Loucy (cell line): ENCODE measurements at regions not wholly inside any gene's neighbourhood (a gene's known extent, or its start where the extent isn't known, plus 50 kb on each side); places are given as distances from the start of the nearest gene placed in this dataset.

Experiments
- H2AFZ ChIP-seq: fragments of 200-600 bp; sonication (generic); 2 replicates; pipeline ENCODE4 v1.6.0; 2016; ENCODE audit warnings: antibody characterized with exemption, mild to moderate bottlenecking, low read length, moderate library complexity
- H3F3A ChIP-seq: fragments of 200-600 bp; 2 replicates; pipeline ENCODE4 v1.6.0; 2016; ENCODE audit warnings: antibody characterized with exemption, low read depth, mild to moderate bottlenecking
- H3K27me3 ChIP-seq: fragments of 200-600 bp; sonication (generic); 2 replicates; pipeline ENCODE4 v1.6.1; 2014; ENCODE audit warnings: low read length, mild to moderate bottlenecking; ENCODE audit not compliant: insufficient read depth, poor library complexity, severe bottlenecking
- H3K36me3 ChIP-seq: fragments of 200-600 bp; sonication (generic); 2 replicates; pipeline ENCODE4 v1.6.1; 2016; ENCODE audit warnings: low read length; ENCODE audit not compliant: insufficient read depth
- H3K4me1 ChIP-seq: fragments of 200-600 bp; sonication (generic); 2 replicates; pipeline ENCODE4 v1.5.1; 2014; ENCODE audit warnings: low read length, mild to moderate bottlenecking; ENCODE audit not compliant: insufficient read depth, poor library complexity, severe bottlenecking
- H3K4me2 ChIP-seq: fragments of 200-600 bp; sonication (generic); 2 replicates; pipeline ENCODE4 v1.6.0; 2014; ENCODE audit warnings: antibody characterized with exemption, low read length, low read depth, mild to moderate bottlenecking; ENCODE audit not compliant: poor library complexity, severe bottlenecking
- H3K4me3 ChIP-seq: fragments of 200-600 bp; sonication (generic); 2 replicates; pipeline ENCODE4 v1.5.1; 2014; ENCODE audit warnings: low read length, mild to moderate bottlenecking, mixed read lengths; ENCODE audit not compliant: poor library complexity, severe bottlenecking
- H3K79me2 ChIP-seq: fragments of 200-600 bp; sonication (generic); 2 replicates; pipeline ENCODE4 v1.6.1; 2014; ENCODE audit warnings: low read length; ENCODE audit not compliant: insufficient read depth
- H3K9ac ChIP-seq: fragments of 200-600 bp; sonication (generic); 2 replicates; pipeline ENCODE4 v1.6.0; 2014; ENCODE audit warnings: mild to moderate bottlenecking, low read depth, low read length, moderate library complexity; ENCODE audit not compliant: poor library complexity, severe bottlenecking
- H3K9me2 ChIP-seq: fragments of 200-600 bp; sonication (generic); replicated peaks from 2 replicates; pipeline ENCODE4 v1.6.1; 2016; ENCODE audit warnings: low read depth, low read length, mixed read lengths
- H3K9me3 ChIP-seq: fragments of 200-600 bp; sonication (generic); 2 replicates; pipeline ENCODE4 v1.6.1; 2014; ENCODE audit warnings: mild to moderate bottlenecking, antibody characterized with exemption, low read length, low read depth; ENCODE audit not compliant: insufficient read depth
- H4K20me1 ChIP-seq: fragments of 200-600 bp; sonication (generic); 2 replicates; pipeline ENCODE4 v1.6.0; 2014; ENCODE audit warnings: antibody characterized with exemption, low read length, mild to moderate bottlenecking; ENCODE audit not compliant: insufficient read depth, poor library complexity, severe bottlenecking
- EZH2phosphoT487 ChIP-seq: fragments of 200-600 bp; IDR thresholded peaks from 2 replicates; pipeline ENCODE4 v1.6.1; 2018; ENCODE audit warnings: antibody characterized with exemption, mild to moderate bottlenecking, moderate library complexity, borderline replicate concordance
- TF ChIP-seq, protein P1 (sequence below): fragments of 200-600 bp; sonication (generic); conservative IDR thresholded peaks from 2 replicates; pipeline ENCODE4 v1.5.1; 2014; ENCODE audit warnings: mild to moderate bottlenecking, antibody characterized with exemption, low read length

DNA sequence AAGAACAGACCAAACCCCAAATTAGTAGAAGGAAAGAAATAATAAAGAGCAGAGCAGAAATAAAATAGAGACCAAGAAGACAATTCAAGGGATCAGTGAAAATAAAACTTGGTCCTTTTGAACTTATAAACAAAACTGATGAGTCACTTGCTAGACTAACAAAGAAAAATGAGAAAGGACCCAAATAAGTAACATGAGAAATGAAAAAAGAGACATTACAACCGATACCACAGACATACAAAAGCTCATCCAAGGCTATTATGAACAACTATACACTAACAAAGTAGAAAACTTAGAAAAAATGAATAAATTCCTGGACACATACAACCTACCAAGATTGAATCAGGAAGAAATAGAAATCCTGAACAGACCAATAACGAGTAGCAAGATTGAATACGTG is 414.5 kb downstream of the HTR7 start:
- TF ChIP-seq, protein P1, sequence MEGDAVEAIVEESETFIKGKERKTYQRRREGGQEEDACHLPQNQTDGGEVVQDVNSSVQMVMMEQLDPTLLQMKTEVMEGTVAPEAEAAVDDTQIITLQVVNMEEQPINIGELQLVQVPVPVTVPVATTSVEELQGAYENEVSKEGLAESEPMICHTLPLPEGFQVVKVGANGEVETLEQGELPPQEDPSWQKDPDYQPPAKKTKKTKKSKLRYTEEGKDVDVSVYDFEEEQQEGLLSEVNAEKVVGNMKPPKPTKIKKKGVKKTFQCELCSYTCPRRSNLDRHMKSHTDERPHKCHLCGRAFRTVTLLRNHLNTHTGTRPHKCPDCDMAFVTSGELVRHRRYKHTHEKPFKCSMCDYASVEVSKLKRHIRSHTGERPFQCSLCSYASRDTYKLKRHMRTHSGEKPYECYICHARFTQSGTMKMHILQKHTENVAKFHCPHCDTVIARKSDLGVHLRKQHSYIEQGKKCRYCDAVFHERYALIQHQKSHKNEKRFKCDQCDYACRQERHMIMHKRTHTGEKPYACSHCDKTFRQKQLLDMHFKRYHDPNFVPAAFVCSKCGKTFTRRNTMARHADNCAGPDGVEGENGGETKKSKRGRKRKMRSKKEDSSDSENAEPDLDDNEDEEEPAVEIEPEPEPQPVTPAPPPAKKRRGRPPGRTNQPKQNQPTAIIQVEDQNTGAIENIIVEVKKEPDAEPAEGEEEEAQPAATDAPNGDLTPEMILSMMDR = no peak
- TF ChIP-seq EZH2phosphoT487 = no peak
- H3K9ac ChIP-seq = no peak overlapping the region
- H3K4me3 ChIP-seq = no peak overlapping the region
- no peaks in the 10 kb centered on the region for H4K20me1 ChIP-seq
- H2AFZ ChIP-seq = no peak overlapping the region
- no peaks in the 10 kb centered on the region for H3K4me1 ChIP-seq
- H3K27me3 ChIP-seq = no peaks in the 10 kb centered on the region
- no peak overlapping the region for H3K4me2 ChIP-seq
- no peaks in the 10 kb centered on the region for H3K9me2 ChIP-seq
- H3K79me2 ChIP-seq = no peaks in the 10 kb centered on the region
- H3K9me3 ChIP-seq = no peaks in the 10 kb centered on the region; the same call in 1 of the 2 replicates
- H3K36me3 ChIP-seq = no peaks in the 10 kb centered on the region
- H3F3A ChIP-seq = no peaks in the 10 kb centered on the region

DNA sequence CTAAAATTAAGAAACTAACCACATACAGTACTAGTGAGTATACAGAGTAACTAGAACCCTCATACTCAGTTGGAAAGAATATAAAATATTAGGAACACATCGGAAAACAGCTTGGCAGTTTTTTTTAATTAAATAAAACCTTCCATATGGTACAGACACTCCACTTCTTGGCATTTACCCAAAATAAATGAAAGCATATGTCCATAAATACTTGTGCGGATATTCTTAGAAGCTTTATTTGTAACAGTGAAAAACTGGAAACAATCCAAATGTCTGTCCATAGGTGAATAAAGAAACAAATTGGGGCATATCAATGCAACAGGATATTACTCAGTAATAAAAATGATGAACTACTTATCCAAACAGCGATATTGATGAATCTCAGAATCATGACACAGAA is 410.0 kb downstream of the HTR7 start:
- H3F3A ChIP-seq = no peaks in the 10 kb centered on the region
- H2AFZ ChIP-seq = no peak overlapping the region
- TF ChIP-seq EZH2phosphoT487 = no peak
- TF ChIP-seq, protein P1 = no peak
- H3K4me2 ChIP-seq = no peak overlapping the region
- no peaks in the 10 kb centered on the region for H3K4me1 ChIP-seq
- H4K20me1 ChIP-seq = no peaks in the 10 kb centered on the region
- no peaks in the 10 kb centered on the region for H3K27me3 ChIP-seq
- H3K79me2 ChIP-seq = no peaks in the 10 kb centered on the region
- no peaks in the 10 kb centered on the region for H3K9me3 ChIP-seq
- H3K36me3 ChIP-seq = no peaks in the 10 kb centered on the region
- H3K9me2 ChIP-seq = no peaks in the 10 kb centered on the region
- H3K4me3 ChIP-seq = no peak overlapping the region
- no peak overlapping the region for H3K9ac ChIP-seq

DNA sequence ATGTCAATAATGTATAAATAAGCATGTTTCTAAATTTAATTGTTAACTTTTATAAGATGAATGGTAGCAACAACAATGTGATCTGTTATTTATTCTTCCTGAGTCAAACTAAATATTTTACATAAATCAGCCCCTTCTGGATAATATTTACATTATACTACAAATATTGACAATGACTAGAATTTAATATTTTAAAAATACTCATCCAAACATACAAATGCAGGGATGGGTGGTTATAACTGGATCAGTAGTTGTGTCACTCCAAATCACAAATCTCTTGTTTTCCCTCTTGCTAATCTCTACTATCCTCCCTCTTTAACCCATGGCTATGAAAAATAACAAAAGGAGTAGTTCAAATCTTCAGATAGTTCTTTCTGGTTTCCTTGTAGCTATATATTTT is 407.0 kb downstream of the HTR7 start:
- Histone ChIP-seq H3K4me2 (no peak overlapping the region), H3K9me2 (no peaks in the 10 kb centered on the region)

More for the DNA sequence above, 407.0 kb downstream of the HTR7 start:
- H3K36me3 ChIP-seq = no peaks in the 10 kb centered on the region
- TF ChIP-seq EZH2phosphoT487 = no peak
- TF ChIP-seq, protein P1 = no peak
- H3F3A ChIP-seq = no peaks in the 10 kb centered on the region
- H3K9ac ChIP-seq = no peak overlapping the region
- no peaks in the 10 kb centered on the region for H3K79me2 ChIP-seq
- no peaks in the 10 kb centered on the region for H3K4me1 ChIP-seq
- no peaks in the 10 kb centered on the region for H3K9me3 ChIP-seq
- H3K27me3 ChIP-seq = no peaks in the 10 kb centered on the region
- H2AFZ ChIP-seq = no peak overlapping the region
- no peaks in the 10 kb centered on the region for H4K20me1 ChIP-seq
- no peak overlapping the region for H3K4me3 ChIP-seq
